ENCODE measurements at regions not wholly inside any gene's neighbourhood (a gene's known extent, or its start where the extent isn't known, plus 50 kb on each side); places are given as distances from the start of the nearest gene placed in this dataset.

- Histone ChIP-seq H3K4me2 (no peak overlapping the region), H2AFZ (ENCODE audit: low read depth) (no peak overlapping the region)
- TF ChIP-seq CTCF (conservative IDR thresholded peaks at IDR 0.05; ENCODE audit: low read depth, low read length), result no peak
Measured at GRCh38 chr9:108759399-108759798, 96.4 kb downstream of the ACTL7B start.

GRCh38 chr9:108756746-108757490 is 98.9 kb downstream of the ACTL7B start:
- H2AFZ ChIP-seq (ENCODE audit: low read depth), result no peak overlapping the region
- H3K27ac ChIP-seq, result no peak overlapping the region
- no peaks in the 10 kb centered on the region for H4K20me1 ChIP-seq (ENCODE audit: insufficient read depth)
- H3K36me3 ChIP-seq (ENCODE audit: insufficient read depth), result no peaks in the 10 kb centered on the region
- H3K4me1 ChIP-seq (ENCODE audit: low read depth, poor library complexity, severe bottlenecking), result no peaks in the 10 kb centered on the region
- H3K9ac ChIP-seq, result no peak overlapping the region
- H3K27me3 ChIP-seq (ENCODE audit: insufficient read depth, low read depth), result no peaks in the 10 kb centered on the region
- no peaks in the 10 kb centered on the region for H3K79me2 ChIP-seq (ENCODE audit: insufficient read depth, low read depth)
- H3K4me3 ChIP-seq (IDR thresholded peaks at IDR 0.05; ENCODE audit: insufficient read depth, low read depth, low read length), result no peak overlapping the region
- H3K4me2 ChIP-seq, result no peak overlapping the region
- TF ChIP-seq CTCF (conservative IDR thresholded peaks at IDR 0.05; ENCODE audit: low read depth, low read length), result no peak

More at GRCh38 chr9:108759399-108759798, 96.4 kb downstream of the ACTL7B start:
- H3K27me3 ChIP-seq (ENCODE audit: insufficient read depth, low read depth), result no peaks in the 10 kb centered on the region
- H3K27ac ChIP-seq, result no peak overlapping the region
- no peaks in the 10 kb centered on the region for H4K20me1 ChIP-seq (ENCODE audit: insufficient read depth)
- H3K4me3 ChIP-seq (IDR thresholded peaks at IDR 0.05; ENCODE audit: insufficient read depth, low read depth, low read length), result no peak overlapping the region
- H3K79me2 ChIP-seq (ENCODE audit: insufficient read depth, low read depth), result no peaks in the 10 kb centered on the region
- no peaks in the 10 kb centered on the region for H3K36me3 ChIP-seq (ENCODE audit: insufficient read depth)
- no peaks in the 10 kb centered on the region for H3K4me1 ChIP-seq (ENCODE audit: low read depth, poor library complexity, severe bottlenecking)
- H3K9ac ChIP-seq, result no peak overlapping the region

- Histone ChIP-seq H3K36me3 (ENCODE audit: insufficient read depth) (no peaks in the 10 kb centered on the region), H3K27ac (no peak overlapping the region), H3K79me2 (ENCODE audit: insufficient read depth, low read depth) (no peaks in the 10 kb centered on the region), H4K20me1 (ENCODE audit: insufficient read depth) (no peaks in the 10 kb centered on the region), H2AFZ (ENCODE audit: low read depth) (no peak overlapping the region), H3K4me1 (ENCODE audit: low read depth, poor library complexity, severe bottlenecking) (no peaks in the 10 kb centered on the region), H3K9ac (no peak overlapping the region), H3K27me3 (ENCODE audit: insufficient read depth, low read depth) (no peaks in the 10 kb centered on the region), H3K4me2 (no peak overlapping the region), H3K4me3 (IDR thresholded peaks at IDR 0.05; ENCODE audit: insufficient read depth, low read depth, low read length) (no peak overlapping the region)
- no peak for TF ChIP-seq CTCF (conservative IDR thresholded peaks at IDR 0.05; ENCODE audit: low read depth, low read length)
Measured at GRCh38 chr9:108755979-108756378, 99.8 kb downstream of the ACTL7B start.

GRCh38 chr9:108751369-108751768 is 104.4 kb downstream of the ACTL7B start:
- H4K20me1 ChIP-seq (ENCODE audit: insufficient read depth), result no peaks in the 10 kb centered on the region
- H3K27me3 ChIP-seq (ENCODE audit: insufficient read depth, low read depth), result no peaks in the 10 kb centered on the region
- H3K36me3 ChIP-seq (ENCODE audit: insufficient read depth), result no peaks in the 10 kb centered on the region
- no peak overlapping the region for H3K9ac ChIP-seq
- no peak for TF ChIP-seq CTCF (conservative IDR thresholded peaks at IDR 0.05; ENCODE audit: low read depth, low read length)
- no peak overlapping the region for H3K4me3 ChIP-seq (IDR thresholded peaks at IDR 0.05; ENCODE audit: insufficient read depth, low read depth, low read length)
- H3K4me2 ChIP-seq, result no peak overlapping the region
- H2AFZ ChIP-seq (ENCODE audit: low read depth), result no peak overlapping the region
- H3K27ac ChIP-seq, result no peak overlapping the region
- H3K4me1 ChIP-seq (ENCODE audit: low read depth, poor library complexity, severe bottlenecking), result no peaks in the 10 kb centered on the region
- no peaks in the 10 kb centered on the region for H3K79me2 ChIP-seq (ENCODE audit: insufficient read depth, low read depth)

Data from KMS-11 (cell line).